ENCODE measurements at regions not wholly inside any gene's neighbourhood (a gene's known extent, or its start where the extent isn't known, plus 50 kb on each side); places are given as distances from the start of the nearest gene placed in this dataset.

DNA sequence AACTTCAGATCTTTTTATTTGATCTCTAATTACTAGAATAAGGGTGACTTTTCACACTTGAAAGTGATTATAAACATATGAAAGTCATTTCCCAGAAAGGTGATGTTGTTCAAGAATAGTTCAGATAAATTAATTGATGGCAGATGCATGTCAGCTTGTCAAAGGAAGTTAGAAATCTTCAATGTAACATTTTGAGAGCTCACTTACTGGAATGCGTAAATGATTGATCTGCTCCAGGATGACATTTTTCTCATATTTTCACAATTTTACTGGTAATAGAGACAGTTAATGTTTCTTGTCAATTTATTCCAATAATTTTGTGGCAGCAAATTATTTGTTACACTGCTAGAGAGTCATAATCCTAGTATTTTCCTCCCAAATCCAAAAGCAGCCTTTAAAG lies 424.2 kb downstream of the PLA2G4A start:
- no peak for TF ChIP-seq SP1 (IDR thresholded peaks at IDR 0.05)
- TF ChIP-seq, protein P1, sequence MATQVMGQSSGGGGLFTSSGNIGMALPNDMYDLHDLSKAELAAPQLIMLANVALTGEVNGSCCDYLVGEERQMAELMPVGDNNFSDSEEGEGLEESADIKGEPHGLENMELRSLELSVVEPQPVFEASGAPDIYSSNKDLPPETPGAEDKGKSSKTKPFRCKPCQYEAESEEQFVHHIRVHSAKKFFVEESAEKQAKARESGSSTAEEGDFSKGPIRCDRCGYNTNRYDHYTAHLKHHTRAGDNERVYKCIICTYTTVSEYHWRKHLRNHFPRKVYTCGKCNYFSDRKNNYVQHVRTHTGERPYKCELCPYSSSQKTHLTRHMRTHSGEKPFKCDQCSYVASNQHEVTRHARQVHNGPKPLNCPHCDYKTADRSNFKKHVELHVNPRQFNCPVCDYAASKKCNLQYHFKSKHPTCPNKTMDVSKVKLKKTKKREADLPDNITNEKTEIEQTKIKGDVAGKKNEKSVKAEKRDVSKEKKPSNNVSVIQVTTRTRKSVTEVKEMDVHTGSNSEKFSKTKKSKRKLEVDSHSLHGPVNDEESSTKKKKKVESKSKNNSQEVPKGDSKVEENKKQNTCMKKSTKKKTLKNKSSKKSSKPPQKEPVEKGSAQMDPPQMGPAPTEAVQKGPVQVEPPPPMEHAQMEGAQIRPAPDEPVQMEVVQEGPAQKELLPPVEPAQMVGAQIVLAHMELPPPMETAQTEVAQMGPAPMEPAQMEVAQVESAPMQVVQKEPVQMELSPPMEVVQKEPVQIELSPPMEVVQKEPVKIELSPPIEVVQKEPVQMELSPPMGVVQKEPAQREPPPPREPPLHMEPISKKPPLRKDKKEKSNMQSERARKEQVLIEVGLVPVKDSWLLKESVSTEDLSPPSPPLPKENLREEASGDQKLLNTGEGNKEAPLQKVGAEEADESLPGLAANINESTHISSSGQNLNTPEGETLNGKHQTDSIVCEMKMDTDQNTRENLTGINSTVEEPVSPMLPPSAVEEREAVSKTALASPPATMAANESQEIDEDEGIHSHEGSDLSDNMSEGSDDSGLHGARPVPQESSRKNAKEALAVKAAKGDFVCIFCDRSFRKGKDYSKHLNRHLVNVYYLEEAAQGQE (IDR thresholded peaks at IDR 0.05): no peak
- TF ChIP-seq, protein P2, sequence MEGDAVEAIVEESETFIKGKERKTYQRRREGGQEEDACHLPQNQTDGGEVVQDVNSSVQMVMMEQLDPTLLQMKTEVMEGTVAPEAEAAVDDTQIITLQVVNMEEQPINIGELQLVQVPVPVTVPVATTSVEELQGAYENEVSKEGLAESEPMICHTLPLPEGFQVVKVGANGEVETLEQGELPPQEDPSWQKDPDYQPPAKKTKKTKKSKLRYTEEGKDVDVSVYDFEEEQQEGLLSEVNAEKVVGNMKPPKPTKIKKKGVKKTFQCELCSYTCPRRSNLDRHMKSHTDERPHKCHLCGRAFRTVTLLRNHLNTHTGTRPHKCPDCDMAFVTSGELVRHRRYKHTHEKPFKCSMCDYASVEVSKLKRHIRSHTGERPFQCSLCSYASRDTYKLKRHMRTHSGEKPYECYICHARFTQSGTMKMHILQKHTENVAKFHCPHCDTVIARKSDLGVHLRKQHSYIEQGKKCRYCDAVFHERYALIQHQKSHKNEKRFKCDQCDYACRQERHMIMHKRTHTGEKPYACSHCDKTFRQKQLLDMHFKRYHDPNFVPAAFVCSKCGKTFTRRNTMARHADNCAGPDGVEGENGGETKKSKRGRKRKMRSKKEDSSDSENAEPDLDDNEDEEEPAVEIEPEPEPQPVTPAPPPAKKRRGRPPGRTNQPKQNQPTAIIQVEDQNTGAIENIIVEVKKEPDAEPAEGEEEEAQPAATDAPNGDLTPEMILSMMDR (IDR thresholded peaks at IDR 0.05; ENCODE audit: low read depth, low read length, missing input control): no peak
- TF ChIP-seq, protein P3, sequence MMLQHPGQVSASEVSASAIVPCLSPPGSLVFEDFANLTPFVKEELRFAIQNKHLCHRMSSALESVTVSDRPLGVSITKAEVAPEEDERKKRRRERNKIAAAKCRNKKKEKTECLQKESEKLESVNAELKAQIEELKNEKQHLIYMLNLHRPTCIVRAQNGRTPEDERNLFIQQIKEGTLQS (IDR thresholded peaks at IDR 0.05): no peak
- TF ChIP-seq, protein P4, sequence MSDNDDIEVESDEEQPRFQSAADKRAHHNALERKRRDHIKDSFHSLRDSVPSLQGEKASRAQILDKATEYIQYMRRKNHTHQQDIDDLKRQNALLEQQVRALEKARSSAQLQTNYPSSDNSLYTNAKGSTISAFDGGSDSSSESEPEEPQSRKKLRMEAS (IDR thresholded peaks at IDR 0.05): no peak
- no peak for TF ChIP-seq GABPA (IDR thresholded peaks at IDR 0.05 in 1 of 2, conservative IDR thresholded peaks at IDR 0.05 in 1 of 2)
- TF ChIP-seq, protein P5, sequence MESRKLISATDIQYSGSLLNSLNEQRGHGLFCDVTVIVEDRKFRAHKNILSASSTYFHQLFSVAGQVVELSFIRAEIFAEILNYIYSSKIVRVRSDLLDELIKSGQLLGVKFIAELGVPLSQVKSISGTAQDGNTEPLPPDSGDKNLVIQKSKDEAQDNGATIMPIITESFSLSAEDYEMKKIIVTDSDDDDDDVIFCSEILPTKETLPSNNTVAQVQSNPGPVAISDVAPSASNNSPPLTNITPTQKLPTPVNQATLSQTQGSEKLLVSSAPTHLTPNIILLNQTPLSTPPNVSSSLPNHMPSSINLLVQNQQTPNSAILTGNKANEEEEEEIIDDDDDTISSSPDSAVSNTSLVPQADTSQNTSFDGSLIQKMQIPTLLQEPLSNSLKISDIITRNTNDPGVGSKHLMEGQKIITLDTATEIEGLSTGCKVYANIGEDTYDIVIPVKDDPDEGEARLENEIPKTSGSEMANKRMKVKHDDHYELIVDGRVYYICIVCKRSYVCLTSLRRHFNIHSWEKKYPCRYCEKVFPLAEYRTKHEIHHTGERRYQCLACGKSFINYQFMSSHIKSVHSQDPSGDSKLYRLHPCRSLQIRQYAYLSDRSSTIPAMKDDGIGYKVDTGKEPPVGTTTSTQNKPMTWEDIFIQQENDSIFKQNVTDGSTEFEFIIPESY (IDR thresholded peaks at IDR 0.05): no peak
- no peak for TF ChIP-seq RAD21 (IDR thresholded peaks at IDR 0.05)
- TF ChIP-seq JUND (IDR thresholded peaks at IDR 0.05): no peak
- no peak for TF ChIP-seq TAF1 (conservative IDR thresholded peaks at IDR 0.05)
- TF ChIP-seq EGR1 (IDR thresholded peaks at IDR 0.05; ENCODE audit: low read depth in 2 of 2): no peak
- TF ChIP-seq YY1 (IDR thresholded peaks at IDR 0.05): no peak
- TF ChIP-seq FOXA2 (IDR thresholded peaks at IDR 0.05): no peak
- TF ChIP-seq FOXA1 (IDR thresholded peaks at IDR 0.05): no peak

Data from liver (tissue), 3 donors.